ENCODE measurements at regions not wholly inside any gene's neighbourhood (a gene's known extent, or its start where the extent isn't known, plus 50 kb on each side); places are given as distances from the start of the nearest gene placed in this dataset.

GRCh38 chr11:96664110-96664509 is 274.3 kb downstream of the JRKL start:
- Histone ChIP-seq H3K36me3 (ENCODE audit: control insufficient read depth in 4 of 4, insufficient read depth in 3 of 4, low read depth in 1 of 4, low read length in 3 of 4) (no peaks in the 10 kb centered on the region), H3K4me1 (ENCODE audit: control insufficient read depth in 4 of 4, insufficient read depth in 4 of 4, low read length in 3 of 4) (no peaks in the 10 kb centered on the region), H3K27me3 (ENCODE audit: control insufficient read depth in 4 of 4, insufficient read depth in 4 of 4, low read length in 3 of 4) (no peaks in the 10 kb centered on the region), H3K27ac (ENCODE audit: low read depth in 1 of 2, low read length in 2 of 2) (no peak overlapping the region), H3K9ac (ENCODE audit: low read depth in 1 of 2, low read length in 2 of 2) (no peak overlapping the region), H3K4me3 (ENCODE audit: low read depth in 1 of 3, low read length in 3 of 3) (no peak overlapping the region), H3K9me3 (ENCODE audit: control insufficient read depth in 4 of 4, low read length in 3 of 4) (no peaks in the 10 kb centered on the region)
- DNase-seq (ENCODE audit: low spot score): no peak
- TF ChIP-seq JUND (IDR thresholded peaks at IDR 0.05) (no peak), MAX (IDR thresholded peaks at IDR 0.05) (no peak), FOXA1 (IDR thresholded peaks at IDR 0.05) (no peak), EGR1 (IDR thresholded peaks at IDR 0.05; ENCODE audit: low read depth in 2 of 2) (no peak), SP1 (IDR thresholded peaks at IDR 0.05) (no peak), RXRA (IDR thresholded peaks at IDR 0.05) (no peak), TAF1 (conservative IDR thresholded peaks at IDR 0.05) (no peak), CTCF (IDR thresholded peaks at IDR 0.05; ENCODE audit: low read depth, low read length, missing input control) (no peak), ATF3 (IDR thresholded peaks at IDR 0.05) (no peak)
- 64% methylated on average over 2 of the region's 2 CpGs for WGBS

GRCh38 chr11:96680211-96681018 is 290.6 kb downstream of the JRKL start:
- WGBS: 51% methylated on average over 5 of the region's 5 CpGs
- Histone ChIP-seq H3K9ac (ENCODE audit: low read depth in 1 of 2, low read length in 2 of 2) (no peak overlapping the region), H3K9me3 (ENCODE audit: control insufficient read depth in 4 of 4, low read length in 3 of 4) (no peaks in the 10 kb centered on the region), H3K4me3 (ENCODE audit: low read depth in 1 of 3, low read length in 3 of 3) (no peak overlapping the region), H3K27me3 (ENCODE audit: control insufficient read depth in 4 of 4, insufficient read depth in 4 of 4, low read length in 3 of 4) (no peaks in the 10 kb centered on the region), H3K36me3 (ENCODE audit: control insufficient read depth in 4 of 4, insufficient read depth in 3 of 4, low read depth in 1 of 4, low read length in 3 of 4) (no peaks in the 10 kb centered on the region), H3K27ac (ENCODE audit: low read depth in 1 of 2, low read length in 2 of 2) (no peak overlapping the region), H3K4me1 (ENCODE audit: control insufficient read depth in 4 of 4, insufficient read depth in 4 of 4, low read length in 3 of 4) (no peaks in the 10 kb centered on the region)
- no peak for DNase-seq (ENCODE audit: low spot score)
- TF ChIP-seq TAF1 (conservative IDR thresholded peaks at IDR 0.05) (no peak), HNF4G (IDR thresholded peaks at IDR 0.05) (no peak)

- no peaks in the 10 kb centered on the region for H3K9me3 ChIP-seq (ENCODE audit: control insufficient read depth in 4 of 4, low read length in 3 of 4)
- no peak overlapping the region for H3K4me3 ChIP-seq (ENCODE audit: low read depth in 1 of 3, low read length in 3 of 3)
- H3K36me3 ChIP-seq (ENCODE audit: control insufficient read depth in 4 of 4, insufficient read depth in 3 of 4, low read depth in 1 of 4, low read length in 3 of 4): no peaks in the 10 kb centered on the region
- H3K27me3 ChIP-seq (ENCODE audit: control insufficient read depth in 4 of 4, insufficient read depth in 4 of 4, low read length in 3 of 4): no peaks in the 10 kb centered on the region
- H3K4me1 ChIP-seq (ENCODE audit: control insufficient read depth in 4 of 4, insufficient read depth in 4 of 4, low read length in 3 of 4): no peaks in the 10 kb centered on the region
- H3K27ac ChIP-seq (ENCODE audit: low read depth in 1 of 2, low read length in 2 of 2): no peak overlapping the region
- DNase-seq (ENCODE audit: low spot score): no peak
- 47% methylated on average over 5 of the region's 5 CpGs for WGBS
- TF ChIP-seq YY1 (IDR thresholded peaks at IDR 0.05) (no peak), NR2F2 (IDR thresholded peaks at IDR 0.05) (no peak)
- no peak overlapping the region for H3K9ac ChIP-seq (ENCODE audit: low read depth in 1 of 2, low read length in 2 of 2)
These were observed 291.4 kb downstream of the JRKL start for GRCh38 chr11:96681019-96681716.
